ENCODE measurements at regions not wholly inside any gene's neighbourhood (a gene's known extent, or its start where the extent isn't known, plus 50 kb on each side); places are given as distances from the start of the nearest gene placed in this dataset.

DNA sequence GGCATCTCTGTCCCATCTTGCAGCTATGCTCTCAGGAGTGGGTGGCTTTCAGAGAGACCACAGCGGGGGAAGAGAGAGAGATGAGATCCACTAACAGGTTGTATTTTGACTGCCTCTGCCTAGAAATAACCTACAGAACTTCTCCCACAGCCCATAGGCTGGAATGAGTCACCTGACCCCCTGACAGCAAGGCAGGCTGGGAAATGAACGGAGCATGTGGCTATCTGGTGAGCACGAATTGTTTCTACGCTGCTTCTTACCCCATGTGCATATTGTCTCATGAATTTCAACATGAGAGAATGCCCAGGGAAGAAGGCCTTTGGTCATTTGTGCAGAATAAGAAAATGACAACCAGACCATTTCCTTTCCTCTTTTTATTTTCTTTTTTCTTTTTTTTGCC is 151.3 kb downstream of the SNX10 start:
- H3K79me2 ChIP-seq (ENCODE audit: insufficient read depth), result no peaks in the 10 kb centered on the region
- no peaks in the 10 kb centered on the region for H3K9me3 ChIP-seq
- H3K27me3 ChIP-seq (ENCODE audit: insufficient read depth), result no peaks in the 10 kb centered on the region
- no peaks in the 10 kb centered on the region for H3K36me3 ChIP-seq (replicated peaks in 1 of 2; ENCODE audit: control insufficient read depth in 1 of 2, insufficient read depth in 2 of 2, low read length in 1 of 2)
- 65% methylated on average over 4 of the region's 4 CpGs for WGBS (ENCODE audit: low lambda C conversion rate)
- H4K20me1 ChIP-seq (ENCODE audit: insufficient read depth), result no peaks in the 10 kb centered on the region
- no peak overlapping the region for H3K4me2 ChIP-seq
- H3K9me2 ChIP-seq, result no peaks in the 10 kb centered on the region
- H3K27ac ChIP-seq (ENCODE audit: low read depth in 2 of 2, low read length in 1 of 2), result no peak overlapping the region
- CTCF ChIA-PET, result no interaction called here
- H2AFZ ChIP-seq (ENCODE audit: low read depth), result no peak overlapping the region
- DNase-seq, result no peak
- peaks cover 0 to 25% of the 10 kb centered on the region in 2 experiments; a peak in 2 of 4 replicates for H3K4me1 ChIP-seq (ENCODE audit: control insufficient read depth in 1 of 2, insufficient read depth in 2 of 2, low read depth in 1 of 2, low read length in 1 of 2)
- POLR2A ChIA-PET, result no interaction called here
- no peak overlapping the region for H3K9ac ChIP-seq
- H3F3A ChIP-seq (replicated peaks; ENCODE audit: insufficient read depth), result no peaks in the 10 kb centered on the region
- no peak overlapping the region for H3K4me3 ChIP-seq (ENCODE audit: low read depth in 2 of 2, low read length in 1 of 2)
- TF ChIP-seq GATA2 (CRISPR knock-in tag; IDR thresholded peaks at IDR 0.05) (no peak), RFX5 (IDR thresholded peaks at IDR 0.05; ENCODE audit: low read length) (no peak), GABPA (IDR thresholded peaks at IDR 0.05; ENCODE audit: low read depth) (no peak), CHD2 (IDR thresholded peaks at IDR 0.05; ENCODE audit: low read length, partially characterized antibody) (no peak)

DNA sequence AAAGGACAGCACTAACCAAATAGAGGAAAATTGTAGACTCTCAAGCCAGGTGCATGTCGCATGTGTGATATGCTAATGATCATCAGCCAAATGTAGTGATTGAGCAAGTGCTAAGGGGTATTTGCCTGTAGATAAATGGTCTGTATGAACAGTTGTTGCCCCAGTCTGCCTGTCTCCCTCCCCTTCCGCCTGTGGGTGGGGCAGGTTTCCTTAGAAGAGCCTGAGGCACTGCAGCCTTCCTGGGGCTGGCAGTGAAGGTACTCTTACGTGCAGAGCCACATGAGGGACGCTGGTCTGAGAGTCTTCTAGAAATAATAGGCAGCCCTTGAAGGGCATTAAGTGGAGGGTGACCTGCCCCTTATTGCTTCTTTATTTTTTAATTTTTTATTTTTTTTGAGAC is 152.1 kb downstream of the SNX10 start:
- Histone ChIP-seq H3K9ac (no peak overlapping the region), H3K79me2 (ENCODE audit: insufficient read depth) (no peaks in the 10 kb centered on the region), H3K4me3 (ENCODE audit: low read depth in 2 of 2, low read length in 1 of 2) (no peak overlapping the region), H3K9me3 (no peaks in the 10 kb centered on the region), H3K4me2 (no peak overlapping the region), H2AFZ (ENCODE audit: low read depth) (no peak overlapping the region), H4K20me1 (ENCODE audit: insufficient read depth) (no peaks in the 10 kb centered on the region), H3K9me2 (no peaks in the 10 kb centered on the region), H3K4me1 (ENCODE audit: control insufficient read depth in 1 of 2, insufficient read depth in 2 of 2, low read depth in 1 of 2, low read length in 1 of 2) (peaks cover 0 to 25% of the 10 kb centered on the region in 2 experiments; a peak in 2 of 4 replicates), H3K27me3 (ENCODE audit: insufficient read depth) (no peaks in the 10 kb centered on the region), H3K27ac (ENCODE audit: low read depth in 2 of 2, low read length in 1 of 2) (no peak overlapping the region), H3F3A (replicated peaks; ENCODE audit: insufficient read depth) (no peaks in the 10 kb centered on the region), H3K36me3 (replicated peaks in 1 of 2; ENCODE audit: control insufficient read depth in 1 of 2, insufficient read depth in 2 of 2, low read length in 1 of 2) (no peaks in the 10 kb centered on the region)
- 57% methylated on average over 4 of the region's 4 CpGs for WGBS (ENCODE audit: low lambda C conversion rate)
- ChIA-PET POLR2A (no interaction called here), CTCF (interaction anchor here (1.0 kb wide), 1 partner anchor 61 kb away, joined by 3 read pairs; no protein-coding TSS in a partner anchor)
- no peak for TF ChIP-seq NFIC (IDR thresholded peaks at IDR 0.05; ENCODE audit: borderline replicate concordance)
- no peak for TF ChIP-seq FOSL2 (IDR thresholded peaks at IDR 0.05; ENCODE audit: borderline replicate concordance, low read depth)
- no peak for DNase-seq

DNA sequence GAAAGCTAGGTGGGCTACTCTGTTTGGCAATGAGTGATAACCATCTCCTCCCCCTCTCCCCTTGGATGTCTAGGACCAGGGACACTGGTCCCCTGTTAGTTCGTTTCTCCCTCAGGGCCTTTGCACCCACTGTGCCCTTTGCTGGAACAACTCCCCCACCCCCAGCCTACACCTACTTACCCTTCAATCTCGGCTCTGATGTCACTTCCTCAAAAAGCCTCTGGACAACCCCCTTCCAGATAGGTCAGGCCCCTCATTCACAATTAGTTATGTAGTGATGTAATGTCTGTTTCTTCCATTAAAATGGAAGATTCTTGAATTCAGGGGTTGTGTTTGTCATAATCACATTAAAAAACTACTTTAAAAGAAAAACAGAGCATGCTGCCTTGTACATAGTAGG is 152.9 kb downstream of the SNX10 start:
- Histone ChIP-seq H3K4me2 (no peak overlapping the region), H4K20me1 (ENCODE audit: insufficient read depth) (no peaks in the 10 kb centered on the region), H3K4me1 (ENCODE audit: control insufficient read depth in 1 of 2, insufficient read depth in 2 of 2, low read depth in 1 of 2, low read length in 1 of 2) (peaks cover 0 to 23% of the 10 kb centered on the region in 2 experiments; a peak in 2 of 4 replicates), H2AFZ (ENCODE audit: low read depth) (no peak overlapping the region), H3K36me3 (replicated peaks in 1 of 2; ENCODE audit: control insufficient read depth in 1 of 2, insufficient read depth in 2 of 2, low read length in 1 of 2) (no peaks in the 10 kb centered on the region), H3K27me3 (ENCODE audit: insufficient read depth) (no peaks in the 10 kb centered on the region), H3K9ac (no peak overlapping the region), H3K9me3 (no peaks in the 10 kb centered on the region), H3K9me2 (no peaks in the 10 kb centered on the region), H3F3A (replicated peaks; ENCODE audit: insufficient read depth) (peaks cover 1% of the 10 kb centered on the region), H3K4me3 (ENCODE audit: low read depth in 2 of 2, low read length in 1 of 2) (no peak overlapping the region), H3K79me2 (ENCODE audit: insufficient read depth) (no peaks in the 10 kb centered on the region), H3K27ac (ENCODE audit: low read depth in 2 of 2, low read length in 1 of 2) (no peak overlapping the region)
- no peak for DNase-seq
- TF ChIP-seq POLR2AphosphoS5 (IDR thresholded peaks at IDR 0.05; ENCODE audit: low read depth, low read length) (no peak), CHD2 (IDR thresholded peaks at IDR 0.05; ENCODE audit: low read length, partially characterized antibody) (no peak), ELF1 (IDR thresholded peaks at IDR 0.05) (no peak), MXI1 (IDR thresholded peaks at IDR 0.05; ENCODE audit: low read depth, low read length) (no peak), NFIC (IDR thresholded peaks at IDR 0.05; ENCODE audit: borderline replicate concordance) (no peak), FOSL2 (IDR thresholded peaks at IDR 0.05; ENCODE audit: borderline replicate concordance, low read depth) (no peak), RCOR1 (IDR thresholded peaks at IDR 0.05; ENCODE audit: low read length) (no peak)
- TF ChIP-seq, protein P1, sequence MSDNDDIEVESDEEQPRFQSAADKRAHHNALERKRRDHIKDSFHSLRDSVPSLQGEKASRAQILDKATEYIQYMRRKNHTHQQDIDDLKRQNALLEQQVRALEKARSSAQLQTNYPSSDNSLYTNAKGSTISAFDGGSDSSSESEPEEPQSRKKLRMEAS (IDR thresholded peaks at IDR 0.05; ENCODE audit: low read depth), result no peak
- TF ChIP-seq, protein P2, sequence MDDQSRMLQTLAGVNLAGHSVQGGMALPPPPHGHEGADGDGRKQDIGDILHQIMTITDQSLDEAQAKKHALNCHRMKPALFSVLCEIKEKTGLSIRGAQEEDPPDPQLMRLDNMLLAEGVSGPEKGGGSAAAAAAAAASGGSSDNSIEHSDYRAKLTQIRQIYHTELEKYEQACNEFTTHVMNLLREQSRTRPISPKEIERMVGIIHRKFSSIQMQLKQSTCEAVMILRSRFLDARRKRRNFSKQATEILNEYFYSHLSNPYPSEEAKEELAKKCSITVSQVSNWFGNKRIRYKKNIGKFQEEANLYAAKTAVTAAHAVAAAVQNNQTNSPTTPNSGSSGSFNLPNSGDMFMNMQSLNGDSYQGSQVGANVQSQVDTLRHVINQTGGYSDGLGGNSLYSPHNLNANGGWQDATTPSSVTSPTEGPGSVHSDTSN (IDR thresholded peaks at IDR 0.05), result no peak
- WGBS (ENCODE audit: low lambda C conversion rate), result 30% methylated on average over 2 of the region's 2 CpGs
- POLR2A ChIA-PET, result no interaction called here
- CTCF ChIA-PET, result interaction anchor here (1.0 to 2.3 kb wide), 4 partner anchors 45 to 223 kb away, joined by 3 to 6 read pairs (median 4); no protein-coding TSS in a partner anchor

Data from SK-N-SH (cell line).